Erythroblast (primary cell): ENCODE measurements at regions not wholly inside any gene's neighbourhood (a gene's known extent, or its start where the extent isn't known, plus 50 kb on each side); places are given as distances from the start of the nearest gene placed in this dataset.

Source experiments
- GATA1 ChIP-seq: IDR thresholded peaks from 2 replicates; pipeline ENCODE4 v1.6.1; 2011; ENCODE audit warnings: low read depth, mild to moderate bottlenecking, control low read depth, low read length, moderate library complexity
- POLR2A ChIP-seq: IDR thresholded peaks from 2 replicates; pipeline ENCODE4 v1.6.1; 2011; ENCODE audit warnings: mild to moderate bottlenecking, low read length

GRCh38 chr14:106024983-106025604 is 498.7 kb downstream of the TMEM121 start:
- TF ChIP-seq POLR2A (no peak), GATA1 (no peak)
